ENCODE measurements at regions not wholly inside any gene's neighbourhood (a gene's known extent, or its start where the extent isn't known, plus 50 kb on each side); places are given as distances from the start of the nearest gene placed in this dataset.

DNA sequence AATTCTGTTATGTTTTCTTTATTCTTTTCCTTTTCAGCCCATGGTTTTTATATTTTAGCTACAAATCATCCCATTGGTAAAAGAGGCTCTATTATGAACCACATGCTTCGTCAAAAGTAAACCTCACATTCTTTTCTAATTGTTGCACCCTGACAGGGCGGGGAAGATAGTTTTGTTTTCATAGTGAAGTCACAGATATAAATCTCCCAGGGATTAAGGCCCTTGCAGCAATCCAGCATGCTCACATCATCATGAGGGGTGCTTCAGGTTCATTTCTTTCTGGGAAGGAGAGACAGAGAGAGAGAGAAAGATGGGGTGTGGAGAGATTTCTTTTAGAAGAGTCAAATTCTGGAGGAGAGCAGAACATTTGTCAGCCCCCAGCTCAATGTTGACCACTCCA, 124.5 kb upstream of the CDC42EP3 start:
- Histone ChIP-seq H2AFZ (ENCODE audit: low read depth, low read length) (no peak overlapping the region), H3K4me1 (ENCODE audit: insufficient read depth, low read length) (no peaks in the 10 kb centered on the region), H3K4me2 (ENCODE audit: insufficient read depth, low read length) (no peak overlapping the region), H4K20me1 (ENCODE audit: insufficient read depth, low read length) (no peaks in the 10 kb centered on the region), H3K27ac (ENCODE audit: low read length) (no peak overlapping the region), H3K9me3 (ENCODE audit: insufficient read depth, low read length, severe bottlenecking) (no peaks in the 10 kb centered on the region), H3K36me3 (ENCODE audit: insufficient read depth, low read length) (no peaks in the 10 kb centered on the region), H3K4me3 (ENCODE audit: low read depth in 1 of 2, low read length in 2 of 2) (no peak overlapping the region), H3K79me2 (ENCODE audit: insufficient read depth, low read length) (no peaks in the 10 kb centered on the region), H3K9ac (ENCODE audit: low read depth, low read length) (no peak overlapping the region), H3K27me3 (ENCODE audit: insufficient read depth, low read length, poor library complexity) (no peaks in the 10 kb centered on the region)
- no peak for ATAC-seq (ENCODE audit: insufficient read depth, low read depth)
- no peak for DNase-seq
- TF ChIP-seq, protein P1, sequence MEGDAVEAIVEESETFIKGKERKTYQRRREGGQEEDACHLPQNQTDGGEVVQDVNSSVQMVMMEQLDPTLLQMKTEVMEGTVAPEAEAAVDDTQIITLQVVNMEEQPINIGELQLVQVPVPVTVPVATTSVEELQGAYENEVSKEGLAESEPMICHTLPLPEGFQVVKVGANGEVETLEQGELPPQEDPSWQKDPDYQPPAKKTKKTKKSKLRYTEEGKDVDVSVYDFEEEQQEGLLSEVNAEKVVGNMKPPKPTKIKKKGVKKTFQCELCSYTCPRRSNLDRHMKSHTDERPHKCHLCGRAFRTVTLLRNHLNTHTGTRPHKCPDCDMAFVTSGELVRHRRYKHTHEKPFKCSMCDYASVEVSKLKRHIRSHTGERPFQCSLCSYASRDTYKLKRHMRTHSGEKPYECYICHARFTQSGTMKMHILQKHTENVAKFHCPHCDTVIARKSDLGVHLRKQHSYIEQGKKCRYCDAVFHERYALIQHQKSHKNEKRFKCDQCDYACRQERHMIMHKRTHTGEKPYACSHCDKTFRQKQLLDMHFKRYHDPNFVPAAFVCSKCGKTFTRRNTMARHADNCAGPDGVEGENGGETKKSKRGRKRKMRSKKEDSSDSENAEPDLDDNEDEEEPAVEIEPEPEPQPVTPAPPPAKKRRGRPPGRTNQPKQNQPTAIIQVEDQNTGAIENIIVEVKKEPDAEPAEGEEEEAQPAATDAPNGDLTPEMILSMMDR (IDR thresholded peaks at IDR 0.05; ENCODE audit: borderline replicate concordance, extremely low read depth, low read length, poor library complexity, severe bottlenecking) = no peak
- no peak for TF ChIP-seq EZH2 (IDR thresholded peaks at IDR 0.05; ENCODE audit: borderline replicate concordance, low read depth, low read length, severe bottlenecking)

DNA sequence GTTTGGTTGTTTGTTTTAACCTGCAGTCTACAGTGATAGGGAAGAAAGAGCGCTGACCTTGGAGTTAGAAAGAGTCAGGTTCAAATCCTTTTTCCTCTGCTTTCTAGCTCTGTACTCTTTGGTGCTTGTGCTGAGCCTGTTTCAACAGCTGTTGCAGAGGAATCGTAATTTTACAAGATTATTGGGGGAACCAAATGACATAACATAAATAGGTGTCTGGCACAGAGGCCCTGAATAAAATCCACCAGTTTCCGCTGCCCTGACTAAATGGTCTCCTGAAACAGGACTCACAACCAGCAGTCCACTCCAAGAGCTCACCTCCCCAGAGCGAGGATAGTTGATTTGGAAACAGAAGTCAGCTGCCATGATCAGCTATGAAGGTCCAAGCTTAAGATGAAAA, 125.0 kb upstream of the CDC42EP3 start:
- Histone ChIP-seq H3K9me3 (ENCODE audit: insufficient read depth, low read length, severe bottlenecking) (no peaks in the 10 kb centered on the region), H4K20me1 (ENCODE audit: insufficient read depth, low read length) (no peaks in the 10 kb centered on the region), H3K4me3 (ENCODE audit: low read depth in 1 of 2, low read length in 2 of 2) (no peak overlapping the region), H2AFZ (ENCODE audit: low read depth, low read length) (no peak overlapping the region), H3K4me2 (ENCODE audit: insufficient read depth, low read length) (no peak overlapping the region), H3K79me2 (ENCODE audit: insufficient read depth, low read length) (no peaks in the 10 kb centered on the region), H3K9ac (ENCODE audit: low read depth, low read length) (no peak overlapping the region), H3K27me3 (ENCODE audit: insufficient read depth, low read length, poor library complexity) (no peaks in the 10 kb centered on the region), H3K36me3 (ENCODE audit: insufficient read depth, low read length) (no peaks in the 10 kb centered on the region), H3K4me1 (ENCODE audit: insufficient read depth, low read length) (no peaks in the 10 kb centered on the region), H3K27ac (ENCODE audit: low read length) (no peak overlapping the region)
- TF ChIP-seq, protein P1 (IDR thresholded peaks at IDR 0.05; ENCODE audit: borderline replicate concordance, extremely low read depth, low read length, poor library complexity, severe bottlenecking) = no peak
- TF ChIP-seq EZH2 (IDR thresholded peaks at IDR 0.05; ENCODE audit: borderline replicate concordance, low read depth, low read length, severe bottlenecking) = no peak
- ATAC-seq (ENCODE audit: insufficient read depth, low read depth) = no peak
- DNase-seq = no peak

DNA sequence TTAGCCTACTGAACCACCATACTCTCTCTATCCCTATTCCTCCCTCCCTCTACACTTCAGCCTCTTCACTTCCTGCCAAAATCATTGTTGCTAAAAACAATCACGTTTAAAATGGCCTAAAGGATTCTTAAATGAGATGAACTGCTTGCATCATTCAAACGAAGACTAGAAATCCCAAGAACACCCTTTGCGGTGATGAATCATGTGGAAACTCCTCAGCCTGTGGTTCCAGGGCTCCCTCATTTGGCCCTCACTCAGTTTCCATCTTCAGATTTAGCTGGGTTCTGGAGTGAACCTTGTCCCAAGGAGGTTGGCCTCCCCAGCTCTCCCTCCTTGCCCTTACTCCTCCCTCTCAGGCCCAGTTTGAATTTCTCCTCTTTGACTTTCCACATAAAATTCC, 125.6 kb upstream of the CDC42EP3 start:
- Histone ChIP-seq H3K4me3 (ENCODE audit: low read depth in 1 of 2, low read length in 2 of 2) (no peak overlapping the region), H3K27ac (ENCODE audit: low read length) (no peak overlapping the region), H3K9me3 (ENCODE audit: insufficient read depth, low read length, severe bottlenecking) (no peaks in the 10 kb centered on the region), H3K36me3 (ENCODE audit: insufficient read depth, low read length) (no peaks in the 10 kb centered on the region), H2AFZ (ENCODE audit: low read depth, low read length) (no peak overlapping the region), H3K4me2 (ENCODE audit: insufficient read depth, low read length) (no peak overlapping the region), H3K9ac (ENCODE audit: low read depth, low read length) (no peak overlapping the region), H3K4me1 (ENCODE audit: insufficient read depth, low read length) (no peaks in the 10 kb centered on the region), H3K79me2 (ENCODE audit: insufficient read depth, low read length) (no peaks in the 10 kb centered on the region), H3K27me3 (ENCODE audit: insufficient read depth, low read length, poor library complexity) (no peaks in the 10 kb centered on the region), H4K20me1 (ENCODE audit: insufficient read depth, low read length) (no peaks in the 10 kb centered on the region)
- DNase-seq = no peak
- no peak for ATAC-seq (ENCODE audit: insufficient read depth, low read depth)
- TF ChIP-seq EZH2 (IDR thresholded peaks at IDR 0.05; ENCODE audit: borderline replicate concordance, low read depth, low read length, severe bottlenecking) = no peak
- TF ChIP-seq, protein P1 (IDR thresholded peaks at IDR 0.05; ENCODE audit: borderline replicate concordance, extremely low read depth, low read length, poor library complexity, severe bottlenecking) = no peak

Data from DND-41 (cell line).